ENCODE measurements at regions not wholly inside any gene's neighbourhood (a gene's known extent, or its start where the extent isn't known, plus 50 kb on each side); places are given as distances from the start of the nearest gene placed in this dataset.

DNA sequence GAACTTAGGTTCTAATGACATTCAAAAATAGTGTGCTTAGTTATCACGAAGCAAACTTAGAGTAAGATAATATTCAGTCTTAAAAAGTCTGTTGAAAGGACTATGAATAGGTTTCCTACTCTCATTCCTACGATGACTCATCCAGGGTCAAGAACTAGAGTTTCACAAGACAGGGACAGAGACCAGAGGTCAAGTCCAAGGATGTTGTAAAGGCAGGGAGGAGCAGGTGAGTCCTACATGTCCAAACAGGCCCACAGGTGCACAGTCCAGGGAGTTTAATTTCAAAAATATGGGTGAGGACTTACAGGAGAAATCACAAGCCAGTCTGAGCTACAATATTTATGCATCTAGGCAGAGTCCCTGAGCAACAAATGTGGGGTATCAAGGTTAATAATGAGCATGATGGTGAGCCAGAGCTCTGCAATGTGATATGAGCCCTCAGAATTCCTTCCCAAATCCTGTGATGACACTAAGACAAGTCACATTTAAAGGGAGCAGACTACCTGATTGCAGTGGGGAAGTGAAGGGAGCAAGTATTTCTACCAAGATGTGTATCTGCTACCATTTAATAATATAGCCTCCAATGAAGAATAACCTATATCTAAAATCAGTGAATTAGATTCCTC, 100.0 kb upstream of the NRIP1 start (continued):
- TF ChIP-seq SMAD1 (IDR thresholded peaks at IDR 0.05; ENCODE audit: low read depth, low read length, partially characterized antibody), result no peak
- no peak for TF ChIP-seq NUFIP1 (IDR thresholded peaks at IDR 0.05; ENCODE audit: partially characterized antibody)
- TF ChIP-seq, protein P1, sequence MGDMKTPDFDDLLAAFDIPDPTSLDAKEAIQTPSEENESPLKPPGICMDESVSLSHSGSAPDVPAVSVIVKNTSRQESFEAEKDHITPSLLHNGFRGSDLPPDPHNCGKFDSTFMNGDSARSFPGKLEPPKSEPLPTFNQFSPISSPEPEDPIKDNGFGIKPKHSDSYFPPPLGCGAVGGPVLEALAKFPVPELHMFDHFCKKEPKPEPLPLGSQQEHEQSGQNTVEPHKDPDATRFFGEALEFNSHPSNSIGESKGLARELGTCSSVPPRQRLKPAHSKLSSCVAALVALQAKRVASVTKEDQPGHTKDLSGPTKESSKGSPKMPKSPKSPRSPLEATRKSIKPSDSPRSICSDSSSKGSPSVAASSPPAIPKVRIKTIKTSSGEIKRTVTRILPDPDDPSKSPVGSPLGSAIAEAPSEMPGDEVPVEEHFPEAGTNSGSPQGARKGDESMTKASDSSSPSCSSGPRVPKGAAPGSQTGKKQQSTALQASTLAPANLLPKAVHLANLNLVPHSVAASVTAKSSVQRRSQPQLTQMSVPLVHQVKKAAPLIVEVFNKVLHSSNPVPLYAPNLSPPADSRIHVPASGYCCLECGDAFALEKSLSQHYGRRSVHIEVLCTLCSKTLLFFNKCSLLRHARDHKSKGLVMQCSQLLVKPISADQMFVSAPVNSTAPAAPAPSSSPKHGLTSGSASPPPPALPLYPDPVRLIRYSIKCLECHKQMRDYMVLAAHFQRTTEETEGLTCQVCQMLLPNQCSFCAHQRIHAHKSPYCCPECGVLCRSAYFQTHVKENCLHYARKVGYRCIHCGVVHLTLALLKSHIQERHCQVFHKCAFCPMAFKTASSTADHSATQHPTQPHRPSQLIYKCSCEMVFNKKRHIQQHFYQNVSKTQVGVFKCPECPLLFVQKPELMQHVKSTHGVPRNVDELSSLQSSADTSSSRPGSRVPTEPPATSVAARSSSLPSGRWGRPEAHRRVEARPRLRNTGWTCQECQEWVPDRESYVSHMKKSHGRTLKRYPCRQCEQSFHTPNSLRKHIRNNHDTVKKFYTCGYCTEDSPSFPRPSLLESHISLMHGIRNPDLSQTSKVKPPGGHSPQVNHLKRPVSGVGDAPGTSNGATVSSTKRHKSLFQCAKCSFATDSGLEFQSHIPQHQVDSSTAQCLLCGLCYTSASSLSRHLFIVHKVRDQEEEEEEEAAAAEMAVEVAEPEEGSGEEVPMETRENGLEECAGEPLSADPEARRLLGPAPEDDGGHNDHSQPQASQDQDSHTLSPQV (IDR thresholded peaks at IDR 0.05), result no peak
- no peak for TF ChIP-seq KDM4B (IDR thresholded peaks at IDR 0.05; ENCODE audit: borderline replicate concordance in 2 of 2, low read depth in 1 of 2)
- no peak for TF ChIP-seq RB1 (IDR thresholded peaks at IDR 0.05; ENCODE audit: low read depth)
- TF ChIP-seq HMG20B (CRISPR knock-in tag; IDR thresholded peaks at IDR 0.05), result no peak
- no peak for TF ChIP-seq ZNF224 (CRISPR knock-in tag; IDR thresholded peaks at IDR 0.05)
- TF ChIP-seq, protein P2, sequence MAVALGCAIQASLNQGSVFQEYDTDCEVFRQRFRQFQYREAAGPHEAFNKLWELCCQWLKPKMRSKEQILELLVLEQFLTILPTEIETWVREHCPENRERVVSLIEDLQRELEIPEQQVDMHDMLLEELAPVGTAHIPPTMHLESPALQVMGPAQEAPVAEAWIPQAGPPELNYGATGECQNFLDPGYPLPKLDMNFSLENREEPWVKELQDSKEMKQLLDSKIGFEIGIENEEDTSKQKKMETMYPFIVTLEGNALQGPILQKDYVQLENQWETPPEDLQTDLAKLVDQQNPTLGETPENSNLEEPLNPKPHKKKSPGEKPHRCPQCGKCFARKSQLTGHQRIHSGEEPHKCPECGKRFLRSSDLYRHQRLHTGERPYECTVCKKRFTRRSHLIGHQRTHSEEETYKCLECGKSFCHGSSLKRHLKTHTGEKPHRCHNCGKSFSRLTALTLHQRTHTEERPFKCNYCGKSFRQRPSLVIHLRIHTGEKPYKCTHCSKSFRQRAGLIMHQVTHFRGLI (CRISPR knock-in tag; IDR thresholded peaks at IDR 0.05), result no peak
- TF ChIP-seq, protein P3, sequence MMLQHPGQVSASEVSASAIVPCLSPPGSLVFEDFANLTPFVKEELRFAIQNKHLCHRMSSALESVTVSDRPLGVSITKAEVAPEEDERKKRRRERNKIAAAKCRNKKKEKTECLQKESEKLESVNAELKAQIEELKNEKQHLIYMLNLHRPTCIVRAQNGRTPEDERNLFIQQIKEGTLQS (IDR thresholded peaks at IDR 0.05), result peak; percentile 51; the same call in 1 of the 2 replicates
- TF ChIP-seq, protein P3 (CRISPR knock-in tag; conservative IDR thresholded peaks at IDR 0.05), result no peak
- no peak for TF ChIP-seq IRF2 (CRISPR knock-in tag; IDR thresholded peaks at IDR 0.05)
- TF ChIP-seq, protein P4, sequence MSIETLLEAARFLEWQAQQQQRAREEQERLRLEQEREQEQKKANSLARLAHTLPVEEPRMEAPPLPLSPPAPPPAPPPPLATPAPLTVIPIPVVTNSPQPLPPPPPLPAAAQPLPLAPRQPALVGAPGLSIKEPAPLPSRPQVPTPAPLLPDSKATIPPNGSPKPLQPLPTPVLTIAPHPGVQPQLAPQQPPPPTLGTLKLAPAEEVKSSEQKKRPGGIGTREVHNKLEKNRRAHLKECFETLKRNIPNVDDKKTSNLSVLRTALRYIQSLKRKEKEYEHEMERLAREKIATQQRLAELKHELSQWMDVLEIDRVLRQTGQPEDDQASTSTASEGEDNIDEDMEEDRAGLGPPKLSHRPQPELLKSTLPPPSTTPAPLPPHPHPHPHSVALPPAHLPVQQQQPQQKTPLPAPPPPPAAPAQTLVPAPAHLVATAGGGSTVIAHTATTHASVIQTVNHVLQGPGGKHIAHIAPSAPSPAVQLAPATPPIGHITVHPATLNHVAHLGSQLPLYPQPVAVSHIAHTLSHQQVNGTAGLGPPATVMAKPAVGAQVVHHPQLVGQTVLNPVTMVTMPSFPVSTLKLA (conservative IDR thresholded peaks at IDR 0.05), result no peak
- TF ChIP-seq NCOA2 (IDR thresholded peaks at IDR 0.05; ENCODE audit: partially characterized antibody in 2 of 2), result no peak
- no peak for TF ChIP-seq ZNF699 (CRISPR knock-in tag; IDR thresholded peaks at IDR 0.05; ENCODE audit: insufficient replicate concordance)
